Chondrocyte (in vitro differentiated cells): ENCODE measurements at regions not wholly inside any gene's neighbourhood (a gene's known extent, or its start where the extent isn't known, plus 50 kb on each side); places are given as distances from the start of the nearest gene placed in this dataset.
"Not testable (repeated sequence)": the region's sequence is repeated elsewhere in the genome, so short reads cannot be mapped to it uniquely, and the experiment has no call there.

Experiments
- DNase-seq: peaks from one replicate; pipeline ENCODE4 v3.0.0; 2021; ENCODE audit warnings: mixed read lengths, low spot score
- H3K27ac Mint-ChIP-seq: one replicate; pipeline ENCODE4 v1.8.0; 2021; ENCODE audit warnings: mild to moderate bottlenecking, moderate library complexity, mixed read lengths; ENCODE audit not compliant: unreplicated experiment
- H3K27me3 Mint-ChIP-seq: 2 replicates; pipeline ENCODE4 v1.8.0; 2021; ENCODE audit warnings: low read depth, mixed read lengths
- H3K36me3 Mint-ChIP-seq: 2 replicates; pipeline ENCODE4 v1.8.0; 2021; ENCODE audit warnings: low read depth, mixed read lengths
- H3K4me1 Mint-ChIP-seq: 2 replicates; pipeline ENCODE4 v1.8.0; 2021; ENCODE audit warnings: low read depth, mild to moderate bottlenecking, mixed read lengths
- H3K4me3 Mint-ChIP-seq: one replicate; pipeline ENCODE4 v1.8.0; 2021; ENCODE audit warnings: mild to moderate bottlenecking, moderate library complexity, mixed read lengths; ENCODE audit not compliant: unreplicated experiment
- H3K9me3 Mint-ChIP-seq: 2 replicates; pipeline ENCODE4 v1.8.0; 2021; ENCODE audit warnings: low read depth, mixed read lengths
- TF ChIP-seq, protein P1 (sequence below): fragments of 200-600 bp; sonication (generic); IDR thresholded peaks from 2 replicates; pipeline ENCODE4 v1.5.0; 2021; ENCODE audit warnings: antibody characterized with exemption, mild to moderate bottlenecking, moderate library complexity

DNA sequence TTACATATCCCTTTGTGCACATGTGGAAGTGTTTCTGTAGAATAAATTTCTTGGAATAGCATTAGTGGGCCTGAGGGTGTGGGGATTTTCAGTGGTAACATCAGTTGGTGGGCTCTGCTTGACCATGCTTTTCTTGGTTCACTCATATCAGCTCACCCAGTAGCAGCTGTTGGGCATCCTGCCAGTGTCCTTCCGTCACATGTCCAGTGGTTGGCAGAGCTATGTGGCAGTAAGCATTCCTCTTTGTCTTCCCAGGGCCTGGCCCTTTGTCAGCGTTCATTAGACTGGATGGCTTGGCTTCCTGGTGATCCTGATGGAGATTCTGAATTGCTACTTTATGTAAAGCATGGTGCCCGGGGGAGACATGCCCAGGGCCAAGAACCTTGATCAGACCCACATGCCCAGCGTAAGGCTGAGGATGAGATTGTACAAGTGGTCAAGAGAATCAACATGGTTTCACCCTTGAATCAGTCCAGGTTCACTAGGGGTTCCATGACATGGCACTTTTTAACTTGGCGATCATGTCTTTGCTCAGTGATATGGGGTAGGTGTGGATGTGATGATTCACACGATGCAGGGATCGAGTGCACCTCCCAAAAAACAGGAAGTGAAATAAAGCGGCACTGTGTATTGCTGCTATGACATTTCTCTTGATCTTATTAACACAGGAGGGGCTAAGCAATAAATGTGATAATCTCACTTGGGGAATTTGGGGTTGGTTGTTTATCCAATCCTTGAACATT lies 72.1 kb upstream of the IGFBP7 start:
- Mint-ChIP-seq H3K9me3 (no peaks in the 10 kb centered on the region), H3K4me3 (no peak overlapping the region), H3K4me1 (no peaks in the 10 kb centered on the region), H3K27ac (no peak overlapping the region), H3K36me3 (peaks cover 1% of the 10 kb centered on the region), H3K27me3 (no peaks in the 10 kb centered on the region)
- TF ChIP-seq, protein P1, sequence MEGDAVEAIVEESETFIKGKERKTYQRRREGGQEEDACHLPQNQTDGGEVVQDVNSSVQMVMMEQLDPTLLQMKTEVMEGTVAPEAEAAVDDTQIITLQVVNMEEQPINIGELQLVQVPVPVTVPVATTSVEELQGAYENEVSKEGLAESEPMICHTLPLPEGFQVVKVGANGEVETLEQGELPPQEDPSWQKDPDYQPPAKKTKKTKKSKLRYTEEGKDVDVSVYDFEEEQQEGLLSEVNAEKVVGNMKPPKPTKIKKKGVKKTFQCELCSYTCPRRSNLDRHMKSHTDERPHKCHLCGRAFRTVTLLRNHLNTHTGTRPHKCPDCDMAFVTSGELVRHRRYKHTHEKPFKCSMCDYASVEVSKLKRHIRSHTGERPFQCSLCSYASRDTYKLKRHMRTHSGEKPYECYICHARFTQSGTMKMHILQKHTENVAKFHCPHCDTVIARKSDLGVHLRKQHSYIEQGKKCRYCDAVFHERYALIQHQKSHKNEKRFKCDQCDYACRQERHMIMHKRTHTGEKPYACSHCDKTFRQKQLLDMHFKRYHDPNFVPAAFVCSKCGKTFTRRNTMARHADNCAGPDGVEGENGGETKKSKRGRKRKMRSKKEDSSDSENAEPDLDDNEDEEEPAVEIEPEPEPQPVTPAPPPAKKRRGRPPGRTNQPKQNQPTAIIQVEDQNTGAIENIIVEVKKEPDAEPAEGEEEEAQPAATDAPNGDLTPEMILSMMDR: no peak
- no peak for DNase-seq

GRCh38 chr4:57173136-57173535 lies 63.0 kb upstream of the IGFBP7 start:
- H3K36me3 Mint-ChIP-seq, H3K27me3 Mint-ChIP-seq, H3K9me3 Mint-ChIP-seq, H3K4me1 Mint-ChIP-seq, DNase-seq, H3K4me3 Mint-ChIP-seq, H3K27ac Mint-ChIP-seq: not testable (repeated sequence)

DNA sequence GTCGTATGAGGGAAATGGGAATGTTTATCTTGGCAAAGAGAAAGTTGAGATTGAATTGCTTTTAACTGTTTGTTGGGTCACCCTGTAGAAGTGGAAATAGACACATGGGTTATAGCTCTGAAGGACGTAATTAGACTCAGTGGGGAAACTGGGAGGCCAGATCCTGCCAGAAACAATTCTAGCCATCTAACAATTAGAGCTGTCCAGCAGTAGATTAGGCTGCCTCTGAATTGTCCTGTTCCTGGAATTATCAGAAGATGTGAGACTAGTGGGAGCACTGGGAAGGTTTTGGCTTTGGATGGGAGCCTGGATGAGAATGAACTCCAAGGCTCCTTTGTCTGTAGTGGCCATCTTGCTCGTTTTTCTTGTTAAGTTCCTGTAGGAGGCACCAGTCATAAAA lies 61.9 kb upstream of the IGFBP7 start:
- TF ChIP-seq, protein P1: no peak
- Mint-ChIP-seq H3K27ac (no peak overlapping the region), H3K27me3 (no peaks in the 10 kb centered on the region), H3K36me3 (no peaks in the 10 kb centered on the region), H3K4me1 (peaks cover 7% of the 10 kb centered on the region), H3K4me3 (no peak overlapping the region), H3K9me3 (no peaks in the 10 kb centered on the region)
- DNase-seq: no peak

DNA sequence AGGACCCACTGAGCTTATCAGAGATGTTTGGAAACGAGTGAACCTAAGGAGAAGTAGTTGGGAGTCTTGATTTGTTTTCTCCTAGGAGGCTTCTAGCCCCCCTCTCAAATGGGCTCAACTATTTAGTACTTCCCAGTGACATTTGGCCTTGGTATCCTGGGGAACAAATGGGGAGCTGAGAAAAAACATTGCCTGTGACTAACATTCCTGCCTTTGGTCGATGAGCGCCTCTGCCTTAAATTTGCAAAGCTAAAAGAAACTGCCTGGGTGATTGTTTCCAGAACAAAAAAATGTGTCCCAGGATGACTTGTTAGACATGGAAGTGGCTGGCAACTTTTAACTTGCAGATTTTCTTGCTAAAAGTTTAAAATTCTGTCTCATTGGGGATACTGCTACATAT lies 58.8 kb upstream of the IGFBP7 start:
- TF ChIP-seq, protein P1: no peak
- no peak overlapping the region for H3K27ac Mint-ChIP-seq
- H3K27me3 Mint-ChIP-seq: peaks cover 3% of the 10 kb centered on the region
- H3K4me1 Mint-ChIP-seq: peaks cover 11% of the 10 kb centered on the region
- H3K36me3 Mint-ChIP-seq: no peaks in the 10 kb centered on the region
- no peak for DNase-seq
- no peaks in the 10 kb centered on the region for H3K9me3 Mint-ChIP-seq
- H3K4me3 Mint-ChIP-seq: no peak overlapping the region

DNA sequence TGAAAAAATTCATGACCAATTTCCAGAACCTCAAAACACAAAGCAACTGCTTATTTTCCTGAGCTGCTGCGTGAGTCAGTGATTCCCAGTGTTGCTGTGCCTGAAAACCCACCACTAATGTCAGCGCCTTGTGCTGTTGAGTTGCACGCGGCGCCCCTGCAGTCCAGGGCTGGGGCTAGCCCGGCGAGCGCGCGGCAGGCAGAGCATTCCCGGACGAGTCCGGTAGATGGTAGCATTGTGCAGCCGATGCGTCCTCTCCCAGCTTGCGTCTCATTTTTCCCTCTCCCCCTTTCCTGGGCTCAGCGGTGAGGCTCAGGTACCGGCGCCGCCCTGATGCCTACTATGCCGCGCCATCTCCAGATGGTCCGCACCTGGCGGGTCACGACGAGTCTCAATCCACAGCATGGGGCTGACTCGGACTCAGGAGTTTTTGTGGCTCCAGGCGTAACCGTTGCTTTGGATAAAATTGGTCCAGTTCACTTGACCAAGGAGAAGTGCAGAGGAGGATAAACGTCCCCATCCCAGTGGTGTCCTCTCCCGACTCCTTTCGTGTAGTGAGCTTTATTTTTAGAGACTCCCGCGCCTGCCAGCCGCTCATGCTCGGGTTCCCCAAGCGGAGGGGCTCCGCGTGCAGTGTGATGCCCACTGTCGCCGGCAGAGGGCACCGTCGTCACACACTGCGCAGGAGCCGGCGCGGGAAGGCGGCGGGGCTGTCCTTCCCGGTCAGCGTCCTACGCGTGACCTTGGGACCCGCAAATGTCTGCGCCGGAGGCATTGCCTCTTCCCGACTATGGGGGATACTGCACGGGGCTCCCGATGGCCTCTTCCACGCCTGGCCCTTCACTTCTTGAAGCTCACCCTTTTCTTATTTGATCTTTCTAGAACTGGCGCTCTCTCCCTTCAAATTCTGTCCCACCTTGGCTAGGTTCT lies 53.6 kb upstream of the IGFBP7 start:
- H3K4me1 Mint-ChIP-seq: peaks cover 23% of the 10 kb centered on the region
- no peaks in the 10 kb centered on the region for H3K36me3 Mint-ChIP-seq
- H3K9me3 Mint-ChIP-seq: no peaks in the 10 kb centered on the region
- peak overlapping the region; percentile 92 for H3K4me3 Mint-ChIP-seq
- DNase-seq: peak; percentile 91
- H3K27ac Mint-ChIP-seq: peak overlapping the region; percentile 89
- H3K27me3 Mint-ChIP-seq: peaks cover 3% of the 10 kb centered on the region
- TF ChIP-seq, protein P1: peak; percentile 88
